ENCODE measurements at regions not wholly inside any gene's neighbourhood (a gene's known extent, or its start where the extent isn't known, plus 50 kb on each side); places are given as distances from the start of the nearest gene placed in this dataset.

- Mint-ChIP-seq H3K9me3 (no peaks in the 10 kb centered on the region), H3K4me1 (ENCODE audit: low read depth) (peaks cover 18% of the 10 kb centered on the region), H3K36me3 (ENCODE audit: low read depth) (no peaks in the 10 kb centered on the region), H3K4me3 (no peak overlapping the region), H3K27ac (no peak overlapping the region), H3K27me3 (ENCODE audit: insufficient read depth) (no peaks in the 10 kb centered on the region)
- no peak for DNase-seq
- TF ChIP-seq, protein P1, sequence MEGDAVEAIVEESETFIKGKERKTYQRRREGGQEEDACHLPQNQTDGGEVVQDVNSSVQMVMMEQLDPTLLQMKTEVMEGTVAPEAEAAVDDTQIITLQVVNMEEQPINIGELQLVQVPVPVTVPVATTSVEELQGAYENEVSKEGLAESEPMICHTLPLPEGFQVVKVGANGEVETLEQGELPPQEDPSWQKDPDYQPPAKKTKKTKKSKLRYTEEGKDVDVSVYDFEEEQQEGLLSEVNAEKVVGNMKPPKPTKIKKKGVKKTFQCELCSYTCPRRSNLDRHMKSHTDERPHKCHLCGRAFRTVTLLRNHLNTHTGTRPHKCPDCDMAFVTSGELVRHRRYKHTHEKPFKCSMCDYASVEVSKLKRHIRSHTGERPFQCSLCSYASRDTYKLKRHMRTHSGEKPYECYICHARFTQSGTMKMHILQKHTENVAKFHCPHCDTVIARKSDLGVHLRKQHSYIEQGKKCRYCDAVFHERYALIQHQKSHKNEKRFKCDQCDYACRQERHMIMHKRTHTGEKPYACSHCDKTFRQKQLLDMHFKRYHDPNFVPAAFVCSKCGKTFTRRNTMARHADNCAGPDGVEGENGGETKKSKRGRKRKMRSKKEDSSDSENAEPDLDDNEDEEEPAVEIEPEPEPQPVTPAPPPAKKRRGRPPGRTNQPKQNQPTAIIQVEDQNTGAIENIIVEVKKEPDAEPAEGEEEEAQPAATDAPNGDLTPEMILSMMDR (IDR thresholded peaks at IDR 0.05): no peak
Observed at GRCh38 chr4:34105311-34105710, 2139.0 kb downstream of the ARAP2 start.

DNA sequence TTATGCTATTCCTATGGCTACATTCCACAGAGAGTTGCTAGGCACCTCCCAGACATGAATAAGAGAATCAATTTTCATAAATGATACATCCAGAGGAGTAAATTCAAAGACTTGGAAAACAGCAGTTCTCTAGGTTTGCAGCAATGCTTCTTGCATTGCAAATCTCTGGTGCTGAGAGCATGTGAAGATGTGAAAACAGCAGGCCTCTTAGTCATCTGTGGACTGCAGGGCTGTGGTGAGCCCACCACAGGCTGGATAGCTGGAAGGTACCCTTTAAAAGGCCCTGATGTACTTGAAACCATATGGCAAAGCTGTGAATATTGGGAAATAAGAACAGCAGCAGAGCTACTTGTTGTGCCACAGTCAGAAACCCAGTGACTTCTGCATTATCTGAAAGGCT, 2135.9 kb downstream of the ARAP2 start:
- Mint-ChIP-seq H3K9me3 (no peaks in the 10 kb centered on the region), H3K4me3 (no peak overlapping the region), H3K4me1 (ENCODE audit: low read depth) (peaks cover 13% of the 10 kb centered on the region), H3K27ac (no peak overlapping the region), H3K36me3 (ENCODE audit: low read depth) (no peaks in the 10 kb centered on the region), H3K27me3 (ENCODE audit: insufficient read depth) (no peaks in the 10 kb centered on the region)
- TF ChIP-seq, protein P1 (IDR thresholded peaks at IDR 0.05): no peak
- DNase-seq: no peak

GRCh38 chr4:34112573-34112972, 2131.7 kb downstream of the ARAP2 start:
- Mint-ChIP-seq H3K4me1 (ENCODE audit: low read depth) (no peaks in the 10 kb centered on the region), H3K36me3 (ENCODE audit: low read depth) (no peaks in the 10 kb centered on the region), H3K9me3 (no peaks in the 10 kb centered on the region), H3K27me3 (ENCODE audit: insufficient read depth) (no peaks in the 10 kb centered on the region), H3K27ac (no peak overlapping the region), H3K4me3 (no peak overlapping the region)
- TF ChIP-seq, protein P1 (IDR thresholded peaks at IDR 0.05): no peak
- DNase-seq: no peak

- Mint-ChIP-seq H3K36me3 (ENCODE audit: low read depth) (no peaks in the 10 kb centered on the region), H3K9me3 (no peaks in the 10 kb centered on the region), H3K27ac (no peak overlapping the region), H3K27me3 (ENCODE audit: insufficient read depth) (no peaks in the 10 kb centered on the region), H3K4me3 (no peak overlapping the region), H3K4me1 (ENCODE audit: low read depth) (no peaks in the 10 kb centered on the region)
- TF ChIP-seq, protein P1 (IDR thresholded peaks at IDR 0.05): no peak
- DNase-seq: no peak
Observed at GRCh38 chr4:34138385-34138784, 2105.9 kb downstream of the ARAP2 start.

DNA sequence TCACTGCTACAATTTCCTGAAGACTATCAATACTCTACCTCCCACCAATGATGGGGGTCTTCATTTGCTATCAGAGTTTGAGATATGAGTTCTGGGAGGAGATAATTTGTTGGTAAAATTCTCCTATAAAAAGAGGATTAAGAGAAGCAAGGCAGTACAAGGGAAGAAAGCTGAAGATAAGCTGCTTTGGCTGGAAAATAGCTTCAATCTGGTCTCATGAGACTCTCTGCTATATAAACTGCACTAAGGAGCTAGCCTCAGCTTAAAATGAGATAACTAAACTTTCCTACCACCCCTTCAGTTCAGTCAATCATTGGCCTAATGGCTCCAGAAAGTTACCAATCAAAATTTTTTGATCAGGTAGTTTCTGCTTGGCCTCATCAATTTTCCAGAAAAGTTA, 2105.0 kb downstream of the ARAP2 start:
- no peaks in the 10 kb centered on the region for H3K36me3 Mint-ChIP-seq (ENCODE audit: low read depth)
- no peaks in the 10 kb centered on the region for H3K27me3 Mint-ChIP-seq (ENCODE audit: insufficient read depth)
- TF ChIP-seq, protein P1 (IDR thresholded peaks at IDR 0.05): no peak
- no peak overlapping the region for H3K4me3 Mint-ChIP-seq
- H3K27ac Mint-ChIP-seq: no peak overlapping the region
- H3K4me1 Mint-ChIP-seq (ENCODE audit: low read depth): no peaks in the 10 kb centered on the region
- DNase-seq: no peak
- no peaks in the 10 kb centered on the region for H3K9me3 Mint-ChIP-seq

- no peak for DNase-seq
- Mint-ChIP-seq H3K4me1 (ENCODE audit: low read depth) (peaks cover 15% of the 10 kb centered on the region), H3K27ac (no peak overlapping the region), H3K36me3 (ENCODE audit: low read depth) (no peaks in the 10 kb centered on the region), H3K9me3 (no peaks in the 10 kb centered on the region), H3K4me3 (no peak overlapping the region), H3K27me3 (ENCODE audit: insufficient read depth) (no peaks in the 10 kb centered on the region)
- TF ChIP-seq, protein P1 (IDR thresholded peaks at IDR 0.05): no peak
Observed at GRCh38 chr4:34148322-34148908, 2095.9 kb downstream of the ARAP2 start.

Measured in HFFc6 (cell line).